ENCODE measurements at regions not wholly inside any gene's neighbourhood (a gene's known extent, or its start where the extent isn't known, plus 50 kb on each side); places are given as distances from the start of the nearest gene placed in this dataset.

DNA sequence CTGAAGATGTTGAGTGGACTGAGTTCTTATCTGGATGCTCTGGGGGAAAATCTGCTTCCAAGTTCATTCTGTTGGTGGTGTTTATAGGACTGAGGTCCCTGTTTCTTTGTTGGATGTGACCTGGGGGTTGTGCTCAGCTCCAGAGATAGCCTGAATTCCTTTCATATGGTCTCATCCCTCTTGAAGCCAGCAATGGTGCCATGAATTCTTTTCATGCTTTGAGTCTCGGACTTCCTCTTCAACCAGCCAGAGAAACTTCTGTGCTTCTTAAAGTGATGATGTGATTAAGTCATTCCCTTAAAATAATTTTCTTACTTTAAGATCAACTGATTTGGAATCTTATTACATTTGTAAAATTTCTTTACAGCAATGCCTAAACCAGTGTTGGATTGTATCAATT lies 233.8 kb upstream of the UGT8 start:
- Histone ChIP-seq H3K27ac (ENCODE audit: insufficient read depth, low read length) (peak overlapping the region; percentile 36), H3K4me3 (replicated peaks in 1 of 4; ENCODE audit: control extremely low read depth in 1 of 4, insufficient read depth in 1 of 4, low read depth in 3 of 4, low read length in 4 of 4) (no peak overlapping the region), H3K79me2 (ENCODE audit: control insufficient read depth, insufficient read depth, low read length) (no peaks in the 10 kb centered on the region), H3K9me3 (ENCODE audit: control insufficient read depth, insufficient read depth, low read depth, low read length) (no peaks in the 10 kb centered on the region), H3K9ac (ENCODE audit: insufficient read depth, low read length) (no peak overlapping the region), H3K4me1 (ENCODE audit: control insufficient read depth, extremely low read depth, insufficient read depth, low read length) (peaks cover 5% of the 10 kb centered on the region), H4K20me1 (ENCODE audit: control insufficient read depth, extremely low read depth, insufficient read depth, low read length) (no peaks in the 10 kb centered on the region), H3K27me3 (ENCODE audit: control insufficient read depth, insufficient read depth, low read length) (no peaks in the 10 kb centered on the region), H3K4me2 (ENCODE audit: extremely low read depth, insufficient read depth, low read length) (peak overlapping the region; percentile 78), H3K36me3 (ENCODE audit: control insufficient read depth, insufficient read depth, low read length) (no peaks in the 10 kb centered on the region), H2AFZ (ENCODE audit: low read length) (peak overlapping the region; percentile 15)
- DNase-seq (ENCODE audit: low read depth in 2 of 2) = peak; percentile 56 to 97
- no peak for TF ChIP-seq EZH2 (IDR thresholded peaks at IDR 0.05; ENCODE audit: low read length, missing control alignments)
- TF ChIP-seq, protein P1, sequence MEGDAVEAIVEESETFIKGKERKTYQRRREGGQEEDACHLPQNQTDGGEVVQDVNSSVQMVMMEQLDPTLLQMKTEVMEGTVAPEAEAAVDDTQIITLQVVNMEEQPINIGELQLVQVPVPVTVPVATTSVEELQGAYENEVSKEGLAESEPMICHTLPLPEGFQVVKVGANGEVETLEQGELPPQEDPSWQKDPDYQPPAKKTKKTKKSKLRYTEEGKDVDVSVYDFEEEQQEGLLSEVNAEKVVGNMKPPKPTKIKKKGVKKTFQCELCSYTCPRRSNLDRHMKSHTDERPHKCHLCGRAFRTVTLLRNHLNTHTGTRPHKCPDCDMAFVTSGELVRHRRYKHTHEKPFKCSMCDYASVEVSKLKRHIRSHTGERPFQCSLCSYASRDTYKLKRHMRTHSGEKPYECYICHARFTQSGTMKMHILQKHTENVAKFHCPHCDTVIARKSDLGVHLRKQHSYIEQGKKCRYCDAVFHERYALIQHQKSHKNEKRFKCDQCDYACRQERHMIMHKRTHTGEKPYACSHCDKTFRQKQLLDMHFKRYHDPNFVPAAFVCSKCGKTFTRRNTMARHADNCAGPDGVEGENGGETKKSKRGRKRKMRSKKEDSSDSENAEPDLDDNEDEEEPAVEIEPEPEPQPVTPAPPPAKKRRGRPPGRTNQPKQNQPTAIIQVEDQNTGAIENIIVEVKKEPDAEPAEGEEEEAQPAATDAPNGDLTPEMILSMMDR (conservative IDR thresholded peaks at IDR 0.05 in 1 of 2, IDR thresholded peaks at IDR 0.05 in 1 of 2; ENCODE audit: low read depth in 1 of 2, low read length in 2 of 2) = no peak

DNA sequence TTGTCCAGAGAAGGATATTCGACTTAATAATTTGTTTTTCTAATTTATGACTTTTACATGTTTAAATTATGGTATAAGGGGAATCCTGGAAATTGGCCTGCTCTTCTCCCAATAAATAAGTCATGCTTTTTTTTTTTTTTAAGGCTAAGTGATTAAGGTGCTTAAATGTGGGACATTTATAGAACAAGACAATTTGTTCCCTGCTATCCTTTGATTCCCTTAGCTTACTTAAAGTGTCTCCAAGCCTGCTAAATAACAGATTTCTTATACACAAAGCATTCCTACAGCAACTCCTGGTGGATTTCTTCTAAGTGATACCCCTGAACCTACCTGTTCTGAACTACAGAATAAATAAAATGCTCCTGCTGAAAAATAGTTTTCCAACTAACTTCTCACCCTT lies 233.0 kb upstream of the UGT8 start:
- Histone ChIP-seq H3K27ac (ENCODE audit: insufficient read depth, low read length) (no peak overlapping the region), H3K4me2 (ENCODE audit: extremely low read depth, insufficient read depth, low read length) (no peak overlapping the region), H3K4me3 (replicated peaks in 1 of 4; ENCODE audit: control extremely low read depth in 1 of 4, insufficient read depth in 1 of 4, low read depth in 3 of 4, low read length in 4 of 4) (no peak overlapping the region), H3K36me3 (ENCODE audit: control insufficient read depth, insufficient read depth, low read length) (no peaks in the 10 kb centered on the region), H4K20me1 (ENCODE audit: control insufficient read depth, extremely low read depth, insufficient read depth, low read length) (no peaks in the 10 kb centered on the region), H3K27me3 (ENCODE audit: control insufficient read depth, insufficient read depth, low read length) (no peaks in the 10 kb centered on the region), H3K9ac (ENCODE audit: insufficient read depth, low read length) (no peak overlapping the region), H2AFZ (ENCODE audit: low read length) (no peak overlapping the region), H3K4me1 (ENCODE audit: control insufficient read depth, extremely low read depth, insufficient read depth, low read length) (peaks cover 5% of the 10 kb centered on the region), H3K79me2 (ENCODE audit: control insufficient read depth, insufficient read depth, low read length) (no peaks in the 10 kb centered on the region), H3K9me3 (ENCODE audit: control insufficient read depth, insufficient read depth, low read depth, low read length) (no peaks in the 10 kb centered on the region)
- TF ChIP-seq EZH2 (IDR thresholded peaks at IDR 0.05; ENCODE audit: low read length, missing control alignments) = no peak
- TF ChIP-seq, protein P1 (conservative IDR thresholded peaks at IDR 0.05 in 1 of 2, IDR thresholded peaks at IDR 0.05 in 1 of 2; ENCODE audit: low read depth in 1 of 2, low read length in 2 of 2) = no peak
- no peak for DNase-seq (ENCODE audit: low read depth in 2 of 2)

DNA sequence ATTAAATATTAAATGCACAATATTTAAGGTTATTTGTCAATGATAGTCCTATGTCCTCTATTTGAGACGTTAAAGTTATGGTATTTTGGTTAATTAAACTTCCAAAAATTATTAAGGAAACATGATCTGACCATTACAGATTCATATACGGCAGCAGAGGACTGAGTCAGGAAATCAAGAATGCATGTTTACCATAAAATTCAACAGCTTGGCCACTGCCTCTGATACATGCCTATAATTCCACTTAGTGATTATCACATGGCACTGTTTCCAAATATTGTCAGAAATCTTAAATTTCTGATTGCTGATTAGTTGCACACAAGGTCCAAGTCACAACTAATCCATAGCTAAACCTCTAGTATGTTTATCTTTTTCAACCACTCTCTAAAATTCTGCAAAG lies 232.2 kb upstream of the UGT8 start:
- H3K27me3 ChIP-seq (ENCODE audit: control insufficient read depth, insufficient read depth, low read length) = no peaks in the 10 kb centered on the region
- no peak overlapping the region for H3K27ac ChIP-seq (ENCODE audit: insufficient read depth, low read length)
- H3K4me3 ChIP-seq (replicated peaks in 1 of 4; ENCODE audit: control extremely low read depth in 1 of 4, insufficient read depth in 1 of 4, low read depth in 3 of 4, low read length in 4 of 4) = no peak overlapping the region
- no peaks in the 10 kb centered on the region for H3K36me3 ChIP-seq (ENCODE audit: control insufficient read depth, insufficient read depth, low read length)
- H2AFZ ChIP-seq (ENCODE audit: low read length) = no peak overlapping the region
- peaks cover 5% of the 10 kb centered on the region for H3K4me1 ChIP-seq (ENCODE audit: control insufficient read depth, extremely low read depth, insufficient read depth, low read length)
- no peaks in the 10 kb centered on the region for H4K20me1 ChIP-seq (ENCODE audit: control insufficient read depth, extremely low read depth, insufficient read depth, low read length)
- peak in 1 of 2 donors; percentile 17 for DNase-seq (ENCODE audit: low read depth in 2 of 2)
- TF ChIP-seq, protein P1 (conservative IDR thresholded peaks at IDR 0.05 in 1 of 2, IDR thresholded peaks at IDR 0.05 in 1 of 2; ENCODE audit: low read depth in 1 of 2, low read length in 2 of 2) = no peak
- TF ChIP-seq EZH2 (IDR thresholded peaks at IDR 0.05; ENCODE audit: low read length, missing control alignments) = no peak
- H3K9ac ChIP-seq (ENCODE audit: insufficient read depth, low read length) = no peak overlapping the region
- no peaks in the 10 kb centered on the region for H3K79me2 ChIP-seq (ENCODE audit: control insufficient read depth, insufficient read depth, low read length)
- no peaks in the 10 kb centered on the region for H3K9me3 ChIP-seq (ENCODE audit: control insufficient read depth, insufficient read depth, low read depth, low read length)
- no peak overlapping the region for H3K4me2 ChIP-seq (ENCODE audit: extremely low read depth, insufficient read depth, low read length)

Measured in fibroblast of lung (primary cell).